ENCODE measurements at regions not wholly inside any gene's neighbourhood (a gene's known extent, or its start where the extent isn't known, plus 50 kb on each side); places are given as distances from the start of the nearest gene placed in this dataset.

DNA sequence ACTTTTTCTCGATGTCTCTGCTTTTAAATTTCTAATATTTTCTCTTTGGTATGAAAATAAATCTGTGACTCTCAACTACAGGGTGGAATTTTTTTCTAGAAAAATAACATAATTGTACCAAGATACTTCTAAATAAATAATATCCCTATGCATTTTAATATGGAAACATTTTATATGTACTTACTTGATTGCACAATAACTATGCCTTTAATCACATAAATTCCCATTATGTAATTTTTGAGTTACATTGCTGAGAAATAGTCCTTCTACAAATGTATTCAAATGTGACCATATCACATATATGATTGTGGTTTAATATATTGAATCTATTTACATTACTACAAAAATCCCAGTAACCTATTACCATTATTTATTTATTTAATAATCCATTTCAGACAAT, 1543.3 kb upstream of the PABPC4L start:
- Histone ChIP-seq H3K27me3 (ENCODE audit: low read depth) (no peaks in the 10 kb centered on the region), H3K4me3 (no peak overlapping the region), H3K27ac (no peak overlapping the region), H3K4me1 (no peaks in the 10 kb centered on the region), H3K9me3 (no peaks in the 10 kb centered on the region), H3K36me3 (no peaks in the 10 kb centered on the region)
- DNase-seq (no peak), ATAC-seq (no peak)
- TF ChIP-seq, protein P1, sequence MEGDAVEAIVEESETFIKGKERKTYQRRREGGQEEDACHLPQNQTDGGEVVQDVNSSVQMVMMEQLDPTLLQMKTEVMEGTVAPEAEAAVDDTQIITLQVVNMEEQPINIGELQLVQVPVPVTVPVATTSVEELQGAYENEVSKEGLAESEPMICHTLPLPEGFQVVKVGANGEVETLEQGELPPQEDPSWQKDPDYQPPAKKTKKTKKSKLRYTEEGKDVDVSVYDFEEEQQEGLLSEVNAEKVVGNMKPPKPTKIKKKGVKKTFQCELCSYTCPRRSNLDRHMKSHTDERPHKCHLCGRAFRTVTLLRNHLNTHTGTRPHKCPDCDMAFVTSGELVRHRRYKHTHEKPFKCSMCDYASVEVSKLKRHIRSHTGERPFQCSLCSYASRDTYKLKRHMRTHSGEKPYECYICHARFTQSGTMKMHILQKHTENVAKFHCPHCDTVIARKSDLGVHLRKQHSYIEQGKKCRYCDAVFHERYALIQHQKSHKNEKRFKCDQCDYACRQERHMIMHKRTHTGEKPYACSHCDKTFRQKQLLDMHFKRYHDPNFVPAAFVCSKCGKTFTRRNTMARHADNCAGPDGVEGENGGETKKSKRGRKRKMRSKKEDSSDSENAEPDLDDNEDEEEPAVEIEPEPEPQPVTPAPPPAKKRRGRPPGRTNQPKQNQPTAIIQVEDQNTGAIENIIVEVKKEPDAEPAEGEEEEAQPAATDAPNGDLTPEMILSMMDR (IDR thresholded peaks at IDR 0.05): no peak
- intact Hi-C loops (cut with DNase I): no loop called here

DNA sequence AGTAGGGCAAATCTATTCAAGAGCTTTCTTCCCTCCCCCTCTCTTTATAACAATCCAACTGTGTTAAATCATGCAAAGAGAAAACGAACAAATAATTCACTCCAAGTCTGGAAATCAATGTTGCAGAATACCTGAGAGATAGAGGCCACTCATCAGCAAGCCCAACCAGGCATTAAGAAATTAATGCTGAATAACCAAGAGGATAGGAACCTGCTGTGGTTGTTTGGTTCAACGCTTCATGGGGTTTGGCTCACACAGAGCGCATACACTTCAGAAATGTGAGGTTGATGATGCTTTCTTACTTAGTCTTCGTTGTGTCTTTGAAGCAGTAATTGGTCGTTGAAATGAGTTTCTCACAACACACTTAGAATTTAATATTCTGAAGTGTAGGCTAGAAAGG, 1540.0 kb upstream of the PABPC4L start:
- ATAC-seq (no peak), DNase-seq (no peak)
- Histone ChIP-seq H3K4me3 (no peak overlapping the region), H3K27ac (no peak overlapping the region), H3K4me1 (no peaks in the 10 kb centered on the region), H3K9me3 (no peaks in the 10 kb centered on the region), H3K27me3 (ENCODE audit: low read depth) (no peaks in the 10 kb centered on the region), H3K36me3 (no peaks in the 10 kb centered on the region)
- TF ChIP-seq, protein P1 (IDR thresholded peaks at IDR 0.05): no peak
- intact Hi-C loops (cut with DNase I): no loop called here

DNA sequence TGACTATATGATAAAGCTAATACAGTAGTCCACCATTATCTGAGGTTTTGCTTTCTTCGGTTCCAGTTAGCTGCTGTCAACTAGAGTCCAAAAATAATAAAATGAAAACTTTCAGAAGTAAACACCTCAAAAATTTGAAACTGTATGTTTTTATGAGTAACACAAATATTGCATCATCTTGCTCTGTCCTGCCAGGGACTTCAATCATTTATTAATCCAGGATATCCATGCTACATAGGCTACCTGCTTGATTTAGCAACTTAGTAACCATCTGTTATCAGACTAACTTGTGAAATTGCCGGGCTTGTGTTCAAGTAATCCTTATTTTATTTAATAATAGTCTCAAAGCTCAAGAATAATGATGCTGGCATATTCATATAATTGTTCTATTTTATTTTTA, 1537.8 kb upstream of the PABPC4L start:
- Histone ChIP-seq H3K4me3 (no peak overlapping the region), H3K27ac (no peak overlapping the region), H3K27me3 (ENCODE audit: low read depth) (no peaks in the 10 kb centered on the region), H3K36me3 (no peaks in the 10 kb centered on the region), H3K9me3 (no peaks in the 10 kb centered on the region), H3K4me1 (no peaks in the 10 kb centered on the region)
- DNase-seq (no peak), ATAC-seq (no peak)
- intact Hi-C loops (cut with DNase I): no loop called here
- TF ChIP-seq, protein P1 (IDR thresholded peaks at IDR 0.05): no peak

DNA sequence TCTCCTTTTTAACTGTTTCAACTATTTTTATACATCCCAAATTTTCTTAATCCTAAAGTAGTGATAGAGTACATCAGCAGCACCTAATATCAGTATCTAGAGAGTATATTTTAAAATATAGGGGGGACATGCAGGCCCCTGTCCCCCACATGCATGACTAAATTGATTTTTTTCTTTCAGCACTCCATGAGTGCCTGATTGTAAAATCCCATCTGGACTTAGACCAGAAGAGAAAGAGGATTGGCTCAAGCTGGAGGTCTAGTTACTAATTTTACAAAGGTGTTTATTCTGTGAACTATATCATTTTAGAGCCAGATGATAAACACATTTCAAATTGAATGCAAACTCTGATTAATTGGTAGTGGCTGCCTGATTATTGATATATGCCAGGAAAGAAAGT, 1533.9 kb upstream of the PABPC4L start:
- no peak overlapping the region for H3K4me3 ChIP-seq
- H3K27ac ChIP-seq: no peak overlapping the region
- ATAC-seq (no peak), DNase-seq (no peak)
- TF ChIP-seq, protein P1 (IDR thresholded peaks at IDR 0.05): no peak
- no peaks in the 10 kb centered on the region for H3K9me3 ChIP-seq
- H3K27me3 ChIP-seq (ENCODE audit: low read depth): no peaks in the 10 kb centered on the region
- H3K36me3 ChIP-seq: no peaks in the 10 kb centered on the region
- intact Hi-C loops (cut with DNase I): no loop called here
- no peaks in the 10 kb centered on the region for H3K4me1 ChIP-seq

DNA sequence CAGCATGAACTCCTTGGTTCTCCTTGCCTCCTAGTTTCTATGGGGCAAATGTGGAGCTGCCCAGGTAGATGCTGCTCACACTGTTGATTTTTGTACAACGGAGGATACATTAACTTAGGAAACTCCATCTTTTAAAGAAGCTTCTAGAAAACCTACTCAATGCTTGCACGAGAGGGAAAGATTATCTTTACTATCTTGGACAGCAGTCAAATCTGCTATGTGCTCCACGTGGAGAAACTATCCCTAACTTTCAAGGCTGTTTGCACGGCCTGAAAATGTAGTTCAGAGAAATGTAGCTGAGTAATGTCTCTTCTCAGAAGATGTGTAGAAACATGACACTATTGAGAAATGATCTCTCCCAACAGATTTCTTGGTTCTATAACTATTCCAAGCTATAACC, 1530.9 kb upstream of the PABPC4L start:
- H3K27me3 ChIP-seq (ENCODE audit: low read depth): no peaks in the 10 kb centered on the region
- H3K4me3 ChIP-seq: no peak overlapping the region
- no peaks in the 10 kb centered on the region for H3K9me3 ChIP-seq
- H3K27ac ChIP-seq: no peak overlapping the region
- intact Hi-C loops (cut with DNase I): no loop called here
- H3K36me3 ChIP-seq: no peaks in the 10 kb centered on the region
- ATAC-seq: no peak
- TF ChIP-seq, protein P1 (IDR thresholded peaks at IDR 0.05): no peak
- no peaks in the 10 kb centered on the region for H3K4me1 ChIP-seq
- DNase-seq: no peak

DNA sequence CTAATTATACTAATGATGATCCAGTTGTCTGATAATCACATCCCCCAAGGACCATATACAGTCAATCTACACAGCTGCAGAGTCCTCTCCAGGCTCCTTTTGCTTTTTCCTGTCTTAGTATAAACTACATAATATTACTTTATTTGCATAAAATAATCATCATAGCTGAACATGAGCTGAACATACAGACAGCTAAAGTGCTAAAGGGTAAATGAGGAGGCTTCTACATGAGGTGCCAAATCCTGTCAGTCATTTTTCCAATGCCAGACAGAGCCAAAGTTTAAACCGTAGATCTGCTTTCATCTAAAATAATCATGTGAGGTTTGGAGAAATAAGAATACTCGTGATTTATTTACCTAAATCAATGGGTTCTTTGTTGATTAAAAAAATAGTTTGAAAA, 1530.1 kb upstream of the PABPC4L start:
- Histone ChIP-seq H3K27ac (no peak overlapping the region), H3K9me3 (no peaks in the 10 kb centered on the region), H3K4me3 (no peak overlapping the region), H3K36me3 (no peaks in the 10 kb centered on the region), H3K27me3 (ENCODE audit: low read depth) (no peaks in the 10 kb centered on the region), H3K4me1 (no peaks in the 10 kb centered on the region)
- intact Hi-C loops (cut with DNase I): no loop called here
- no peak for ATAC-seq
- no peak for DNase-seq
- TF ChIP-seq, protein P1 (IDR thresholded peaks at IDR 0.05): no peak

All from lower lobe of right lung (tissue), 2 donors.